PC-9 (cell line): ENCODE measurements at regions not wholly inside any gene's neighbourhood (a gene's known extent, or its start where the extent isn't known, plus 50 kb on each side); places are given as distances from the start of the nearest gene placed in this dataset.
"Not testable (repeated sequence)": the region's sequence is repeated elsewhere in the genome, so short reads cannot be mapped to it uniquely, and the experiment has no call there.

Source experiments
- CTCF ChIP-seq: fragments of 200-600 bp; sonication (generic); conservative IDR thresholded peaks from 2 replicates; pipeline ENCODE4 v1.6.1; 2017; ENCODE audit warnings: mixed run types, antibody characterized with exemption, mild to moderate bottlenecking, moderate library complexity
- EZH2 ChIP-seq: fragments of 200-600 bp; sonication (generic); IDR thresholded peaks from 2 replicates; pipeline ENCODE4 v1.8.0; 2017; ENCODE audit warnings: antibody characterized with exemption, low read depth

- not testable (repeated sequence) for TF ChIP-seq CTCF, EZH2
Observed at GRCh38 chr3:73152571-73152970, 91.1 kb downstream of the EBLN2 start.
